H1 (cell line): ENCODE measurements at regions not wholly inside any gene's neighbourhood (a gene's known extent, or its start where the extent isn't known, plus 50 kb on each side); places are given as distances from the start of the nearest gene placed in this dataset.

ENCODE experiments used
- CTCF ChIA-PET: fragments of 300-600 bp; sonication (Branson Sonifier 250); formaldehyde crosslinking; loops from one replicate; lab custom pipeline; 2021; ENCODE audit not compliant: partially characterized antibody; lab: Charles Lee
- POLR2A ChIA-PET: fragments of 300-600 bp; sonication (Branson Sonifier 250); formaldehyde crosslinking; loops from one replicate; lab custom pipeline; 2021; ENCODE audit warnings: inconsistent platforms; ENCODE audit not compliant: partially characterized antibody; lab: Charles Lee
- DNase-seq, 2 experiments: peaks; one replicate each; pipeline versions ENCODE4 v3.0.0 to v3.0.0-alpha.2; 2010 to 2022; ENCODE audit warnings: low spot score in 2 of 2, low read depth in 1 of 2, mixed read lengths in 1 of 2
- FAIRE-seq: peaks from 2 replicates; lab custom pipeline; 2011; peaks lifted over from hg19 to GRCh38; lab: Jason Lieb, UNC
- H2AFZ ChIP-seq: 2 replicates; pipeline ENCODE4 v1.8.1; 2012; ENCODE audit warnings: low read length, inconsistent platforms
- H2AK5ac ChIP-seq: 2 replicates; pipeline ENCODE4 v1.6.1; 2013; ENCODE audit warnings: low read depth, low read length
- H2BK120ac ChIP-seq: replicated peaks from 2 replicates; pipeline ENCODE3; 2013; ENCODE audit warnings: low read depth, low read length, inconsistent platforms
- H2BK12ac ChIP-seq: 2 replicates; pipeline ENCODE4 v1.6.1; 2013; ENCODE audit warnings: low read depth, low read length
- H2BK15ac ChIP-seq: 2 replicates; pipeline ENCODE4 v1.6.1; 2013; ENCODE audit warnings: low read length
- H2BK20ac ChIP-seq: 2 replicates; pipeline ENCODE4 v1.6.1; 2013; ENCODE audit warnings: low read length
- H2BK5ac ChIP-seq: 2 replicates; pipeline ENCODE4 v1.6.1; 2013; ENCODE audit warnings: low read depth, low read length
- H3K14ac ChIP-seq: 2 replicates; pipeline ENCODE4 v1.6.1; 2013; ENCODE audit warnings: inconsistent platforms; ENCODE audit not compliant: insufficient read length
- H3K18ac ChIP-seq: 2 replicates; pipeline ENCODE4 v1.6.1; 2013; ENCODE audit warnings: low read length; ENCODE audit errors: extremely low read depth
- H3K23ac ChIP-seq: 2 replicates; pipeline ENCODE4 v1.6.1; 2013; ENCODE audit warnings: inconsistent platforms; ENCODE audit not compliant: insufficient read length
- H3K23me2 ChIP-seq: 2 replicates; pipeline ENCODE4 v1.6.1; 2013; ENCODE audit warnings: low read depth, low read length
- H3K27ac ChIP-seq: 2 replicates; pipeline ENCODE4 v1.6.1; 2011; ENCODE audit warnings: low read depth, low read length, inconsistent platforms
- H3K27me3 ChIP-seq, 4 experiments: replicated peaks in 1 of 4; 1 replicate in 1 of 4; 2 replicates in 3 of 4; pipeline versions ENCODE4 v1.6.1 to v1.8.1; 2011 to 2013; ENCODE audit warnings: low read length in 3 of 4, mild to moderate bottlenecking in 3 of 4, inconsistent platforms in 2 of 4, mixed read lengths in 2 of 4, moderate library complexity in 1 of 4; ENCODE audit not compliant: control insufficient read depth in 3 of 4, insufficient read depth in 3 of 4; ENCODE audit errors: extremely low read depth in 1 of 4
- H3K36me3 ChIP-seq, 4 experiments: 2 replicates each; pipeline versions ENCODE4 v1.6.1 to v1.8.1; 2011 to 2013; ENCODE audit warnings: mild to moderate bottlenecking in 4 of 4, low read length in 3 of 4, moderate library complexity in 2 of 4, control low read depth in 1 of 4, inconsistent platforms in 1 of 4; ENCODE audit not compliant: insufficient read depth in 4 of 4, control insufficient read depth in 2 of 4
- H3K4ac ChIP-seq: replicated peaks from 2 replicates; pipeline ENCODE3; 2013; ENCODE audit warnings: low read length, low read depth, mixed read lengths, inconsistent platforms; ENCODE audit not compliant: insufficient read length
- H3K4me1 ChIP-seq, 4 experiments: replicated peaks in 1 of 4; 1 replicate in 1 of 4; 2 replicates in 3 of 4; pipeline versions ENCODE4 v1.6.1 to v1.8.1; 2011 to 2013; ENCODE audit warnings: low read length in 3 of 4, inconsistent platforms in 2 of 4, mixed read lengths in 1 of 4; ENCODE audit not compliant: insufficient read depth in 4 of 4, control insufficient read depth in 3 of 4
- H3K4me2 ChIP-seq, 2 experiments: 2 replicates each; pipeline versions ENCODE4 v1.6.1 to v1.8.1; 2011 to 2013; ENCODE audit warnings: low read depth in 2 of 2, low read length in 2 of 2, control low read depth in 1 of 2, inconsistent platforms in 1 of 2, mild to moderate bottlenecking in 1 of 2; ENCODE audit not compliant: insufficient read depth in 1 of 2
- H3K4me3 ChIP-seq, 4 experiments: fragments of 200-600, 300-600 bp in 1 of 4; sonication (generic), shearing (Covaris generic), sonication (Bioruptor Twin) in 1 of 4; 2 replicates each; pipeline versions ENCODE4 v1.5.1 to v1.8.1; 2011 to 2016; ENCODE audit warnings: low read length in 4 of 4, low read depth in 3 of 4, control low read depth in 2 of 4, inconsistent platforms in 2 of 4, mild to moderate bottlenecking in 2 of 4, mixed read lengths in 1 of 4, moderate library complexity in 1 of 4; ENCODE audit not compliant: insufficient read depth in 2 of 4; ENCODE audit errors: extremely low read depth in 1 of 4
- H3K56ac ChIP-seq: replicated peaks from 2 replicates; pipeline ENCODE3; 2013; ENCODE audit warnings: low read depth, mild to moderate bottlenecking, mixed read lengths, low read length, inconsistent platforms; ENCODE audit not compliant: insufficient read length
- H3K79me1 ChIP-seq: 2 replicates; pipeline ENCODE4 v1.6.1; 2013; ENCODE audit warnings: low read depth, low read length, control low read depth
- H3K79me2 ChIP-seq, 2 experiments: 2 replicates each; pipeline versions ENCODE4 v1.6.1 to v1.8.1; 2012 to 2013; ENCODE audit warnings: low read length in 2 of 2, mild to moderate bottlenecking in 2 of 2, inconsistent platforms in 1 of 2; ENCODE audit not compliant: insufficient read depth in 2 of 2, control insufficient read depth in 1 of 2
- H3K9ac ChIP-seq, 4 experiments: replicated peaks in 1 of 4; 1 replicate in 1 of 4; 2 replicates in 3 of 4; pipeline versions ENCODE4 v1.6.1 to v1.8.1; 2011 to 2013; ENCODE audit warnings: low read depth in 3 of 4, low read length in 3 of 4, control low read depth in 2 of 4, mild to moderate bottlenecking in 2 of 4, moderate library complexity in 2 of 4, inconsistent platforms in 1 of 4; ENCODE audit errors: extremely low read depth in 1 of 4
- H3K9me3 ChIP-seq, 2 experiments: 2 replicates each; pipeline versions ENCODE4 v1.6.1 to v1.8.1; 2012 to 2013; ENCODE audit warnings: mild to moderate bottlenecking in 2 of 2, moderate library complexity in 2 of 2, control low read depth in 1 of 2, inconsistent platforms in 1 of 2, low read depth in 1 of 2, low read length in 1 of 2, mixed read lengths in 1 of 2; ENCODE audit not compliant: insufficient read depth in 2 of 2
- H4K20me1 ChIP-seq, 2 experiments: replicated peaks in 1 of 2; 2 replicates each; pipeline versions ENCODE3 to v1.8.1; 2011 to 2013; ENCODE audit warnings: inconsistent platforms in 2 of 2, low read length in 2 of 2, mild to moderate bottlenecking in 1 of 2; ENCODE audit not compliant: insufficient read depth in 2 of 2, control insufficient read depth in 1 of 2
- H4K5ac ChIP-seq: 2 replicates; pipeline ENCODE4 v1.6.1; 2013; ENCODE audit warnings: low read length, low read depth, mixed read lengths, inconsistent platforms; ENCODE audit not compliant: insufficient read length
- H4K8ac ChIP-seq: 2 replicates; pipeline ENCODE4 v1.8.0; 2013; ENCODE audit warnings: mild to moderate bottlenecking, moderate library complexity, low read length, inconsistent platforms; ENCODE audit not compliant: insufficient read depth; ENCODE audit errors: extremely low read depth
- H4K91ac ChIP-seq: replicated peaks from 2 replicates; pipeline ENCODE3; 2013; ENCODE audit warnings: low read length, mixed read lengths, inconsistent platforms; ENCODE audit not compliant: insufficient read length
- BRCA1 ChIP-seq: IDR thresholded peaks from 2 replicates; pipeline ENCODE4 v1.6.1; 2012; ENCODE audit warnings: low read depth, low read length, improper control_type of control experiment
- CTCF ChIP-seq, 3 experiments: IDR thresholded peaks; 1 replicate in 2 of 3; 2 replicates in 1 of 3; pipeline versions ENCODE4 v1.5.1 to v1.6.1; 2011; ENCODE audit warnings: low read length in 3 of 3, mild to moderate bottlenecking in 3 of 3, inconsistent platforms in 2 of 3, low read depth in 1 of 3, moderate library complexity in 1 of 3; ENCODE audit not compliant: insufficient read depth in 1 of 3; ENCODE audit errors: control extremely low read depth in 1 of 3
- EZH2 ChIP-seq: fragments of 200-600 bp; sonication (generic); IDR thresholded peaks from 2 replicates; pipeline ENCODE4 v1.7.1; 2012; ENCODE audit warnings: low read depth, mild to moderate bottlenecking, moderate library complexity, low read length, inconsistent platforms; ENCODE audit not compliant: severe bottlenecking
- FOSL1 ChIP-seq: IDR thresholded peaks from 2 replicates; pipeline ENCODE4 v1.6.1; 2011; ENCODE audit warnings: mild to moderate bottlenecking, low read depth, low read length, moderate library complexity; ENCODE audit not compliant: insufficient read depth
- GABPA ChIP-seq: IDR thresholded peaks from 2 replicates; pipeline ENCODE4 v1.6.1; 2011; ENCODE audit warnings: mild to moderate bottlenecking, low read length, moderate library complexity, borderline replicate concordance; ENCODE audit not compliant: insufficient read depth
- POLR2A ChIP-seq, 2 experiments: IDR thresholded peaks; 1 replicate in 1 of 2; 2 replicates in 1 of 2; pipeline ENCODE4 v1.6.1; 2011; ENCODE audit warnings: low read depth in 2 of 2, low read length in 2 of 2, mild to moderate bottlenecking in 2 of 2; ENCODE audit errors: control extremely low read depth in 1 of 2
- RXRA ChIP-seq: IDR thresholded peaks from 2 replicates; pipeline ENCODE4 v1.6.1; 2011; ENCODE audit warnings: low read depth, mild to moderate bottlenecking, low read length, moderate library complexity; ENCODE audit not compliant: insufficient read depth
- TCF12 ChIP-seq: IDR thresholded peaks from 2 replicates; pipeline ENCODE4 v1.6.1; 2011; ENCODE audit warnings: low read depth, mild to moderate bottlenecking, low read length
- YY1 ChIP-seq: IDR thresholded peaks from 2 replicates; pipeline ENCODE4 v1.6.1; 2011; ENCODE audit warnings: low read depth, mild to moderate bottlenecking, low read length
- WGBS, 2 experiments: shearing (Covaris generic) in 1 of 2; methylation state at CpG; one replicate each; pipeline versions ENCODE4 v1.1.6 to v1.1.7; 2013 to 2015; ENCODE audit warnings: low lambda C conversion rate in 2 of 2, mixed read lengths in 2 of 2, inconsistent platforms in 1 of 2, low coverage in 1 of 2, missing lambda C conversion rate in 1 of 2; ENCODE audit not compliant: insufficient replicate concordance in 2 of 2, insufficient coverage in 1 of 2, insufficient read length in 1 of 2; ENCODE audit errors: extremely low coverage in 1 of 2, missing lambda C conversion rate in 1 of 2; 5-methylcytosine and 5-hydroxymethylcytosine counted together

- CTCF ChIA-PET = interaction anchor here (0.6 kb wide), 1 partner anchor 136 kb away, joined by 3 read pairs; no protein-coding TSS in a partner anchor
- WGBS, 2 experiments = 95% methylated on average over 10 of the region's 10 CpGs; no CpG with 5 or more reads in 1 of the 2 experiments
- POLR2A ChIA-PET = no interaction called here
- TF ChIP-seq BRCA1 = no peak
- TF ChIP-seq GABPA = no peak
- TF ChIP-seq FOSL1 = no peak
- no peak for TF ChIP-seq TCF12
- TF ChIP-seq CTCF (IDR thresholded peaks at IDR 0.05; ENCODE audit: control extremely low read depth in 1 of 3, insufficient read depth in 1 of 3, low read depth in 1 of 3, low read length in 3 of 3) = no peak
- TF ChIP-seq YY1 = no peak
- TF ChIP-seq EZH2 = no peak
- no peak for TF ChIP-seq RXRA
- TF ChIP-seq POLR2A (IDR thresholded peaks at IDR 0.05; ENCODE audit: control extremely low read depth in 1 of 2, low read depth in 2 of 2, low read length in 2 of 2) = no peak
Measured at GRCh38 chrX:149272690-149273463, 232.2 kb downstream of the IDS start.

More at GRCh38 chrX:149272690-149273463, 232.2 kb downstream of the IDS start:
- Histone ChIP-seq H3K23ac (no peak overlapping the region), H2AK5ac (no peak overlapping the region), H2BK15ac (no peak overlapping the region), H3K9me3 (no peaks in the 10 kb centered on the region), H3K27me3 (no peaks in the 10 kb centered on the region), H3K27ac (no peak overlapping the region), H3K4me2 (no peak overlapping the region), H4K91ac (no peak overlapping the region), H3K18ac (no peak overlapping the region), H4K8ac (no peak overlapping the region), H2BK20ac (no peak overlapping the region), H3K36me3 (no peaks in the 10 kb centered on the region), H3K14ac (no peak overlapping the region), H4K20me1 (no peaks in the 10 kb centered on the region), H2BK12ac (no peak overlapping the region), H3K79me1 (no peaks in the 10 kb centered on the region), H2AFZ (no peak overlapping the region), H2BK5ac (no peak overlapping the region), H3K4me3 (no peak overlapping the region), H3K79me2 (no peaks in the 10 kb centered on the region), H2BK120ac (no peak overlapping the region), H3K9ac (no peak overlapping the region), H4K5ac (no peak overlapping the region), H3K4me1 (no peaks in the 10 kb centered on the region), H3K23me2 (no peaks in the 10 kb centered on the region), H3K56ac (no peak overlapping the region), H3K4ac (no peak overlapping the region)
- FAIRE-seq (no peak), DNase-seq (no peak)
